Stomach (tissue), 8 donors: ENCODE measurements at regions not wholly inside any gene's neighbourhood (a gene's known extent, or its start where the extent isn't known, plus 50 kb on each side); places are given as distances from the start of the nearest gene placed in this dataset.

Experiments
- DNase-seq, 2 donors: peaks; one replicate each; pipeline versions ENCODE4 v3.0.0 to v3.0.0-alpha.2; 2013 to 2019
- H3K27ac ChIP-seq, 5 donors: fragments of 200-600 bp in 4 of 5; sonication (generic) in 4 of 5; one replicate each; pipeline ENCODE4 v1.5.1; 2013 to 2019; ENCODE audit warnings: mild to moderate bottlenecking in 1 of 5, moderate library complexity in 1 of 5
- H3K27me3 ChIP-seq, 3 donors: fragments of 200-600 bp; sonication (generic); one replicate each; pipeline ENCODE4 v1.5.1; 2017 to 2019; ENCODE audit warnings: mixed run types in 1 of 3
- H3K36me3 ChIP-seq, 4 donors: fragments of 200-600 bp; sonication (generic); 1 replicate in 3 of 4; 2 replicates in 1 of 4; pipeline ENCODE4 v1.5.1; 2016 to 2019
- H3K4me1 ChIP-seq, 4 donors: fragments of 200-600 bp; sonication (generic); one replicate each; pipeline ENCODE4 v1.5.1; 2016 to 2019
- H3K4me3 ChIP-seq, 4 donors: fragments of 200-600 bp; sonication (generic) in 3 of 4; one replicate each; pipeline ENCODE4 v1.5.1; 2016 to 2019; ENCODE audit warnings: mild to moderate bottlenecking in 1 of 4
- H3K9me3 ChIP-seq, 4 donors: fragments of 200-600 bp; sonication (generic); one replicate each; pipeline ENCODE4 v1.5.1; 2016 to 2019
- CTCF ChIP-seq, 7 experiments: fragments of 450-650 bp in 4 of 7; fragments of 200-600 bp in 3 of 7; sonication (generic) in 3 of 7; IDR thresholded peaks; one replicate each; pipeline ENCODE4 v1.5.1; 2016 to 2019; ENCODE audit warnings: antibody characterized with exemption in 7 of 7, control low read depth in 2 of 7, mild to moderate bottlenecking in 1 of 7
- EP300 ChIP-seq: sonication (generic); formaldehyde crosslinking; IDR thresholded peaks from one replicate; pipeline ENCODE4 v1.6.1; 2017; ENCODE audit warnings: antibody characterized with exemption
- POLR2A ChIP-seq, 4 donors: fragments of 450-650 bp; IDR thresholded peaks; one replicate each; pipeline ENCODE4 v1.6.1; 2016; ENCODE audit warnings: antibody characterized with exemption in 4 of 4, control low read depth in 2 of 4, mild to moderate bottlenecking in 1 of 4, moderate library complexity in 1 of 4
- POLR2AphosphoS5 ChIP-seq, 3 donors: sonication (generic); formaldehyde crosslinking; IDR thresholded peaks; one replicate each; pipeline ENCODE4 v1.6.1; 2016; ENCODE audit warnings: antibody characterized with exemption in 3 of 3
- WGBS, 5 donors: extraction: QIAGEN DNeasy Blood & Tissue Kit in 3 of 5; methylation state at CpG; one replicate each; pipeline versions ENCODE4 v1.1.5 to v1.1.7; 2013 to 2018; 5-methylcytosine and 5-hydroxymethylcytosine counted together
- intact Hi-C: fragments of 100-400 bp; cut with DNase I; formaldehyde crosslinking; loops from one replicate; pipeline ENCODE4 v1.15.1; 2023; ENCODE audit warnings: low total_unique reads
- donor health status: healthy with polysubstance abuse.
- donor health status: Bipolar disorder and iron deficiency.
- donor health status: healthy.

- intact Hi-C loops = no loop called here
- H3K36me3 ChIP-seq = no peaks in the 10 kb centered on the region
- H3K4me3 ChIP-seq = no peak overlapping the region
- 74 to 82% (median 76%) methylated on average over 7 of the region's 7 CpGs for WGBS, 5 donors
- DNase-seq = no peak
- H3K27me3 ChIP-seq = no peaks in the 10 kb centered on the region
- H3K4me1 ChIP-seq = no peaks in the 10 kb centered on the region
- H3K27ac ChIP-seq = no peak overlapping the region
- no peaks in the 10 kb centered on the region for H3K9me3 ChIP-seq
- no peak for TF ChIP-seq POLR2AphosphoS5 (IDR thresholded peaks at IDR 0.05)
- TF ChIP-seq POLR2A (IDR thresholded peaks at IDR 0.05) = no peak
- TF ChIP-seq EP300 = no peak
- TF ChIP-seq CTCF (IDR thresholded peaks at IDR 0.05) = no peak
Measured at GRCh38 chr21:25368531-25368930, 238.8 kb downstream of the MRPL39 start.

- Histone ChIP-seq H3K4me1 (no peaks in the 10 kb centered on the region), H3K36me3 (no peaks in the 10 kb centered on the region), H3K9me3 (no peaks in the 10 kb centered on the region), H3K27me3 (no peaks in the 10 kb centered on the region), H3K27ac (no peak overlapping the region), H3K4me3 (no peak overlapping the region)
- DNase-seq = no peak
- WGBS, 5 donors = 35 to 67% (median 57%) methylated on average over 1 of the region's 1 CpG
- no peak for TF ChIP-seq POLR2A (IDR thresholded peaks at IDR 0.05)
- no peak for TF ChIP-seq POLR2AphosphoS5 (IDR thresholded peaks at IDR 0.05)
- no peak for TF ChIP-seq CTCF (IDR thresholded peaks at IDR 0.05)
- TF ChIP-seq EP300 = no peak
- intact Hi-C loops = no loop called here
Measured at GRCh38 chr21:25366116-25366515, 241.2 kb downstream of the MRPL39 start.

- no peak overlapping the region for H3K4me3 ChIP-seq
- H3K36me3 ChIP-seq = no peaks in the 10 kb centered on the region
- H3K27ac ChIP-seq = no peak overlapping the region
- TF ChIP-seq EP300 = no peak
- no peak for TF ChIP-seq POLR2A (IDR thresholded peaks at IDR 0.05)
- no peak for TF ChIP-seq CTCF (IDR thresholded peaks at IDR 0.05)
- no peak for TF ChIP-seq POLR2AphosphoS5 (IDR thresholded peaks at IDR 0.05)
- no peaks in the 10 kb centered on the region for H3K27me3 ChIP-seq
- H3K4me1 ChIP-seq = no peaks in the 10 kb centered on the region
- H3K9me3 ChIP-seq = no peaks in the 10 kb centered on the region
- intact Hi-C loops = no loop called here
- no peak for DNase-seq
- WGBS, 5 donors = 80 to 88% (median 86%) methylated on average over 15 of the region's 15 CpGs
Measured at GRCh38 chr21:25362375-25363267, 244.7 kb downstream of the MRPL39 start.

GRCh38 chr21:25361765-25362164 lies 245.5 kb downstream of the MRPL39 start:
- TF ChIP-seq POLR2A (IDR thresholded peaks at IDR 0.05) (no peak), POLR2AphosphoS5 (IDR thresholded peaks at IDR 0.05) (no peak)
- intact Hi-C loops = no loop called here
- Histone ChIP-seq H3K27me3 (no peaks in the 10 kb centered on the region), H3K9me3 (no peaks in the 10 kb centered on the region), H3K27ac (no peak overlapping the region), H3K4me1 (no peaks in the 10 kb centered on the region), H3K36me3 (no peaks in the 10 kb centered on the region), H3K4me3 (no peak overlapping the region)
- DNase-seq = no peak
- 94 to 97% (median 95%) methylated on average over 27 to 28 of the region's 28 CpGs for WGBS, 5 donors

GRCh38 chr21:25361097-25361496 lies 246.2 kb downstream of the MRPL39 start:
- intact Hi-C loops = no loop called here
- DNase-seq = no peak
- Histone ChIP-seq H3K4me3 (no peak overlapping the region), H3K36me3 (no peaks in the 10 kb centered on the region), H3K27me3 (no peaks in the 10 kb centered on the region), H3K27ac (no peak overlapping the region), H3K4me1 (no peaks in the 10 kb centered on the region), H3K9me3 (no peaks in the 10 kb centered on the region)
- TF ChIP-seq EP300 = no peak
- no peak for TF ChIP-seq POLR2A (IDR thresholded peaks at IDR 0.05)
- TF ChIP-seq CTCF (IDR thresholded peaks at IDR 0.05) = no peak
- no peak for TF ChIP-seq POLR2AphosphoS5 (IDR thresholded peaks at IDR 0.05)
- 7 to 43% (median 26%) methylated on average over 1 of the region's 1 CpG for WGBS, 5 donors
